SKM-1 treated with dmso at 0.1 percent for 144 hours (cell line): ENCODE measurements at regions not wholly inside any gene's neighbourhood (a gene's known extent, or its start where the extent isn't known, plus 50 kb on each side); places are given as distances from the start of the nearest gene placed in this dataset.
"Not testable (repeated sequence)": the region's sequence is repeated elsewhere in the genome, so short reads cannot be mapped to it uniquely, and the experiment has no call there.

Experiments used
- DNase-seq: peaks from one replicate; lab custom pipeline; 2025; ENCODE audit not compliant: unreplicated experiment; lab: John Stamatoyannopoulos, UW

GRCh38 chr14:105979446-105979845, 453.1 kb downstream of the TMEM121 start:
- no peak for DNase-seq

DNA sequence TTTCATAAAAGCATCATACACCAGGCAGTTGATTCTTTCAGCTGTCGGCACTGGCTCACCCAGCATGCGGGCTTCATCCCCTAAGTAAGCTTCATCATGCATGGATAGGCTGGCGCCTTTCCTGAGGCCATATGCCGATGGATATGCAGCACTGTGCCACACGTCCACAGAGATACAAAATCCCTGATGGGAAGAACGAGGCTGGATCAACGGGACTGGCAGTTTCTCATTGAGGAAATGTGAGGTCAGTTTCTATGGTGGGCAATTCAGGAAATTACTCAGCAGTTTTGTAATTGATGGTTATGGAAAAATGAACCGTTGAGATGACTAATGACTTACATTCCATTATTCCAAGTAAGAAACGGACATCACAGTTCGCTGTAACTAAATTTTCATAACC, 453.8 kb downstream of the TMEM121 start:
- DNase-seq = no peak

DNA sequence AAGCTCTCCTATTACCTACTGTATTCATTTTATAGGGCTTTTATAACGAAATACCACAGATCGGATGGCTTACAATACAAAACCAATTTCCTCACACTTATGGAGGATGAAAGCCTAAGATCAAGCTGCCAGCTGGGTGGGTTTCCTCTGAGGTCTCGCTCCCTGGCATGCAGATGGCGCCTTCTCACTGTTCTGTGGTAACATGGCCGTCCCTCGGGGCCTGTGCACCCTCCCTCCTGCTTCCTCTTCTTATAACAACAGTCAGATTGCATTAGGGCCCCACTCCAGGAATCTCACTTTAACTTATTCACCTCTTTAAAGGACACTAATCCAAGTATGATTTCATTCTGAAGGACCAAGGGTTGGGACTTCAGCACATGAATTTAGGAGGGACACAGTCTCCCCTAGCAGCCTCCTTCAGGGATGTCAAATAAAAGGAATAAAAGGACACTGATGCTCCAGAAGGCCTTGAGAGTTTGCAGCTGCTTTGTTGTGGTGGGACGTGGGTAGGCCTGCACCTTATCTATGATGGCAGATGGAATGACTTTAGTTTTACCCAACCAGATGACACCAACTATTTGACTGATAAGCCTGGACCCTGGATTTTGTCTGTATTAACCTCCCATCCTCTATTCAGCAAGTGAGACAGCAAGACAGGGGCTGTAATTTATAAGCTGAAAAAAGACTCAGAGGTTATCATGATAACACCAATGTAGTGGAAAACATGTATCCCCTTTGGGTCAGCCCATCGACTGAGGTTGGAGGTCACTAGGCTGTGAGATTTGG, 455.3 kb downstream of the TMEM121 start:
- not testable (repeated sequence) for DNase-seq

GRCh38 chr14:105982664-105983063, 456.3 kb downstream of the TMEM121 start:
- DNase-seq = no peak

- DNase-seq = no peak
Observed at GRCh38 chr14:105986894-105987284, 460.5 kb downstream of the TMEM121 start.

DNA sequence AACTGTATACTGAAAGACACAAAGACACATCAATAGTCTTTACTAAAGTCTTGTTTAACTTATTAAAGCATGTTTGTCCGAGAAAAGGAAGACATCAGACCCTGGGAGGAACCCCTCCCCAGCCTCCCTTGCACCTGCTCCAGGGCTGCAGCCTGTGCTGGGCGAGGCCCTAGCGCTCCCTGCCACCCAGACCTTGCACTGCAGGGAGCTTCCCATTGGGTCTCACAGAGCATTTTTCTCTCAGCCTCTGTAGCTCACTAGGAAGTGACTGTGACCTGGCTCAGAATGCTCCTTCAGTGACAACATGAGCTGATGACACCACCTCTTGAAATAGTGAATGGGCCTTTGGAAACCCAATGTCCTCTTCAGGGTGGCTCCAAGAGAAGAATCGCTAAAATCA, 461.2 kb downstream of the TMEM121 start:
- DNase-seq = no peak

GRCh38 chr14:105989566-105990302, 463.4 kb downstream of the TMEM121 start:
- no peak for DNase-seq

DNA sequence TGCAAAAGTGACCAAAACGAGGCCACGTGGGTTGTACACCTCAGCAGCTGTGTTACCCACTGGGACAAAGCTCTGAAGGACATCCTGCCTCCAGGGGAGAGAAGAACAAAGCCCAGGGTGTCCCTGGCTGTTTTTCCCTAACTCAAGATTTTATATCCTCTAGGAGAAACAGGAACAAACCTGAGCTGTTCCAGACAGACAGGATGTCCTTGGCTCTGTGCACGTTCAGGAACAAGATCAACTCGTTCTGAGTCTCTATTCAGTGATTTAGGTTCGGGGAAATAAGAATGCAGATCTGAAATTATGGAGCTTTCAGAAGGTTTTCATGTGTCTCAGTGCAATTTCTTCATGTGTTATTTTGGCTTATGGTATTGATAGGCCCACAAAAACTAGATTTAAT, 465.3 kb downstream of the TMEM121 start:
- not testable (repeated sequence) for DNase-seq

DNA sequence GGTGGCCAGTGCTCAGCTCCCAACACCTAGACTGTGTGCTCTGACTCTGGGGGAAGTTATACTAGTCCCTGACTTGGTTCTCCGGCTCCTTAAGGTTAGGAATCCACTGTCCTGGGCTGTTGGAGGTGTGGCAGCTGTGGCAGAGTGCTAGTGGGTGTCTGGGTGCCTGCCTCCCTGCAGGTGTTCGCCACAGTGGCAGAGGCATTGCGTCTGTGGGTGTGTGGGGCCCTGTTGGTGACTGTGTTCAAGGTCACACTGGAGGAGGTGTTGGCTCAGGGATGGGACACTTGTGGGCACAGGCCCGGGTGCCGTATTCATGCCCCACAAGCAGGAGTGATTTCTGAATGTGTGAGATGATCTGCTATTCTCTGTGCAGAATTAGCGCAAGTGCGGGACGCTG, 467.4 kb downstream of the TMEM121 start:
- DNase-seq = no peak

- DNase-seq = not testable (repeated sequence)
Observed at GRCh38 chr14:105995011-105995710, 468.8 kb downstream of the TMEM121 start.

DNA sequence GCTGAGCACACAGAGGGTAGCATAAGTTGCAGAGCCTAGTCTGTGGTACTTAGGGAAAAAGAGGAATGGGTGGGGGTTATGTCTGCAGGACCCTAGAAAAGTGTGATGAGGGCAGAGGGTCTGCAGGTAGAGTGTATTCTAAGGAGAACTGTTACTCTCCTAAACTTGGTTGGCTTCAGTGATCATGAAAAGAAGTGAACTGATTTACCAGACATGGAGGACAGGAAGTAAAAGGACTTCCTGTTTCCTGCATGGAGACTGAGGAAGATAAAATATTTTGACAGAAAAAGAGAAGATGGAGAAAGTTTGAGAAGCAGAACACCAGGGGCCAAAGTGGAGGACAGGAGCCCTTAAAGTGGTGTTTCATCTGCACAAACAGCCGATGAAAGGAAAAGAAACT, 472.2 kb downstream of the TMEM121 start:
- not testable (repeated sequence) for DNase-seq

DNA sequence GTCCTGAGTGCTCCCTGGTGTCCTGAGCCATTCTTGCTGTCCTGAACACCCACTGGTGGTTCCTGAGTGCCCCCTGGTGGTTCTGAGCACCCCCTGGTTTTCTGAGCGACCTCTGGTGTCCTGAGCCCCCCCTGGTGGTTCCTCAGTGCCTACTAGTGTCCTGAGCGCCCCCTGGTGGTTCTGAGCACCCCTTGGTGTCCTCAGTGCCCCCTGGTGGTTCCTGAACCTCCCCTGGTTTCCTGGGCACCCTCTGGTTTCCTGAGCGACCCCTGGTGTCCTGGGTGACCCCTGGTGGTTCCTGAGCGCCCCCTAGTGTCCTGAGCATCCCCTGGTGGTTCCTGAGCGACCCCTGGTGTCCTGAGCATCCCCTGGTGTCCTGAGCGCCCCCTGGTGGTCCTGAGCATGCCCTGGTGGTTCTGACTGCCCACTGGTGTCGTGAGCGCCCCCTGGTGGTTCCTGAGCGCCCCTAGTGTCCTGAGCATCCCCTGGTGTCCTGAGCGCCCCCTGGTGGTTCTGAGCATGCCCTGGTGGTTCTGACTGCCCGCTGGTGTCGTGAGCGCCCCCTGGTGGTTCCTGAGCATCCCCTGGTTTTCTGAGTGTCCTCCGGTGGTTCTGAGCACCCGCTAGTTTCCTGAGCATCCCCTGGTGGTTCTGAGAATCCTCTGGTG, 473.1 kb downstream of the TMEM121 start:
- no peak for DNase-seq

DNA sequence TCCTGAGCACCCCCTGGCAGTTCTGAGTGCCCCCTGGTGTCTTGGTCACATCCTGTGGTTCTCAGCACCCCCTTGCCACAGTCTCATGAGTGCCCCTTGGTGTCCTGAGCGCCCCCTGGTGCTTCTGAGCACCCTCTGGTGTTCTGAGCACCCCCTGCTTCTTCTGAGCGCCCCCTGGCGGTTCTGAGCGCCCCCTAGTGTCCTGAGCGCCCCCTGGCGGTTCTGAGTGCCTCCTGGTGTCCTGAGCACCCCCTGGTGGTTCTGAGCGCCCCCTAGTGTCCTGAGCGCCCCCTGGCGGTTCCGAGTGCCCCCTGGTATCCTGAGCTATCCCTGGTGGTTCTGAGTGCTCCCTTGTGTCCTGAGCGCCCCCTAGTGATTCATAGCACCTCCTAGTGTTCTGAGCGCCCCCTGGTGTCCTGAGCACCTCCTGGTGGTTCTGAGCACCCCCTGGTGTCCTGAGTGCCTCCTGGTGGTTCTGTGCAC, 473.7 kb downstream of the TMEM121 start:
- not testable (repeated sequence) for DNase-seq

DNA sequence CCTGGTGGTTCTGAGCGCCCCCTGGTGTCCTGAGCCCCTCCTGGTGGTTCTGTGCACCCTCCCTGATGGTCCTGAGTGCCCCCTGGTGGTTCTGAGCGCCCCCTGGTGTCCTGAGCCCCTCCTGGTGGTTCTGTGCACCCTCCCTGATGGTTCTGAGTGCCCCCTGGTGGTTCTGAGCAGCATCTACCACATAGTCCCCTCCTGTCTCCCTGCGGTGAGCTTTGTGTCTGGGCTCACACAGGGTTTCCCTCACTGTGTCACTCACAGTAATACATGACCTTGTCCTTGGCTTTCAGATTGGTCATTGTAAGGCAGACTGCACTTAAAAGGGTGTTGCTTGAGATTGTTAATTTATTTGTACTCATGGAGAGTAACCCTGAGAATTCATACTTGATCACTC, 474.9 kb downstream of the TMEM121 start:
- not testable (repeated sequence) for DNase-seq

DNA sequence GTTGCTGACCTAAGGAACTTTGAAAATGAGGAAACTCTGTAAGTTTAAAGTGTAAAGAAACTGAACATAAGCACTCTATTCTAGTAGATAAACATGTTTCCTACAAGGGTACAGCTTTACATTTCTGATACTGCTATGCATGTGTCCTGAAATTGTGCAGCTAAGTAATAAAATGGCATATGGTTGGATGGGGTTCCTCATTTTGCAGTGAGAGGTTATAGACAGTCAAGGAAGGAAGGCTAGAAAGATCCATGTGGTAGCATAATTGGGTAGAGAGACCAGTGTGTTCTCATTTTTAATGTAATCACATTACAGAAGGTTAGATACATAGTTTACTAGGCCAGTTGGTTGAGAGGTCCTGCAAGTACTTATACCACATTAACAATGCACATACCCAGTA, 477.0 kb downstream of the TMEM121 start:
- no peak for DNase-seq

- DNase-seq = not testable (repeated sequence)
Observed at GRCh38 chr14:106004937-106005795, 478.8 kb downstream of the TMEM121 start.

DNA sequence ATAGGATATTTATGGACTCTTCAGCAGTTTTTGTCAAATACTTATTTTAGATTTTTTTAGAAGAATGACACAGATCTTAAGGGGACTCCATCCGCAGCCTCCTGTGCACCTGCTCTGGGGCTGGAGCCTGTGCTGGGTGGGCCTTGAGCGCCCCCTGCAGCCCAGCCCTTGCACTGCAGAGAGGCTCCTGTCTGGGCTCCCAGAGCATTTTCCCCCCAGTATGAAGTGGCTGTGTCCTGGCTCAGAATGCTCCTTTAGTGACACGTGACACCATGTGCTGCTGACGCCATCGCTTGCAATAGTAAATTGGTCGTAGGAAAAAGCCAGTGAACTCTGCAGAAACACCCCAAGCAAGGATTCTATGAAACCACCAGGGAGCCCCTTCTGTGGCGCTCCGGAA, 479.7 kb downstream of the TMEM121 start:
- DNase-seq = not testable (repeated sequence)

- not testable (repeated sequence) for DNase-seq
Observed at GRCh38 chr14:106006716-106007115, 480.3 kb downstream of the TMEM121 start.

- no peak for DNase-seq
Observed at GRCh38 chr14:106010783-106011182, 484.4 kb downstream of the TMEM121 start.
